Activated naive CD4-positive, alpha-beta T cell treated with anti-CD3 and anti-CD28 coated beads, Interleukin-2, amount 50 U/mL, for 72 hours (primary cell): ENCODE measurements at regions not wholly inside any gene's neighbourhood (a gene's known extent, or its start where the extent isn't known, plus 50 kb on each side); places are given as distances from the start of the nearest gene placed in this dataset.

Experiments used
- ATAC-seq, 2 donors: fragments of 150-1000 bp; cut with Tn5 transposase; 2 replicates each; pipeline ENCODE4 v1.10.0; 2021; ENCODE audit warnings: mild to moderate bottlenecking in 2 of 2, moderate library complexity in 2 of 2
- DNase-seq, 2 donors: peaks; one replicate each; pipeline ENCODE4 v3.0.0; 2021 to 2022; ENCODE audit warnings: low spot score in 2 of 2
- H3K27ac Mint-ChIP-seq, 2 donors: one replicate each; pipeline ENCODE4 v1.8.0; 2022; ENCODE audit warnings: mild to moderate bottlenecking in 2 of 2, mixed read lengths in 2 of 2
- H3K36me3 Mint-ChIP-seq, 2 donors: one replicate each; pipeline ENCODE4 v1.8.0; 2022; ENCODE audit warnings: mixed read lengths in 2 of 2
- H3K9me3 Mint-ChIP-seq, 2 donors: one replicate each; pipeline ENCODE4 v1.8.0; 2022; ENCODE audit warnings: mixed read lengths in 2 of 2

GRCh38 chr12:127623362-127623761, 643.6 kb upstream of the TMEM132C start:
- DNase-seq: no peak
- Mint-ChIP-seq H3K36me3 (no peaks in the 10 kb centered on the region), H3K27ac (no peak overlapping the region), H3K9me3 (peaks cover 5 to 17% of the 10 kb centered on the region in 2 donors)
- no peak for ATAC-seq

- Mint-ChIP-seq H3K9me3 (peaks cover 5 to 9% of the 10 kb centered on the region in 2 donors), H3K36me3 (no peaks in the 10 kb centered on the region), H3K27ac (no peak overlapping the region)
- DNase-seq: no peak
- no peak for ATAC-seq
Measured at GRCh38 chr12:127625176-127625771, 641.7 kb upstream of the TMEM132C start.

- H3K9me3 Mint-ChIP-seq: peaks cover 0 to 6% of the 10 kb centered on the region in 2 donors
- DNase-seq (no peak), ATAC-seq (no peak)
- H3K36me3 Mint-ChIP-seq: no peaks in the 10 kb centered on the region
- no peak overlapping the region for H3K27ac Mint-ChIP-seq
Measured at GRCh38 chr12:127628645-127629044, 638.3 kb upstream of the TMEM132C start.

DNA sequence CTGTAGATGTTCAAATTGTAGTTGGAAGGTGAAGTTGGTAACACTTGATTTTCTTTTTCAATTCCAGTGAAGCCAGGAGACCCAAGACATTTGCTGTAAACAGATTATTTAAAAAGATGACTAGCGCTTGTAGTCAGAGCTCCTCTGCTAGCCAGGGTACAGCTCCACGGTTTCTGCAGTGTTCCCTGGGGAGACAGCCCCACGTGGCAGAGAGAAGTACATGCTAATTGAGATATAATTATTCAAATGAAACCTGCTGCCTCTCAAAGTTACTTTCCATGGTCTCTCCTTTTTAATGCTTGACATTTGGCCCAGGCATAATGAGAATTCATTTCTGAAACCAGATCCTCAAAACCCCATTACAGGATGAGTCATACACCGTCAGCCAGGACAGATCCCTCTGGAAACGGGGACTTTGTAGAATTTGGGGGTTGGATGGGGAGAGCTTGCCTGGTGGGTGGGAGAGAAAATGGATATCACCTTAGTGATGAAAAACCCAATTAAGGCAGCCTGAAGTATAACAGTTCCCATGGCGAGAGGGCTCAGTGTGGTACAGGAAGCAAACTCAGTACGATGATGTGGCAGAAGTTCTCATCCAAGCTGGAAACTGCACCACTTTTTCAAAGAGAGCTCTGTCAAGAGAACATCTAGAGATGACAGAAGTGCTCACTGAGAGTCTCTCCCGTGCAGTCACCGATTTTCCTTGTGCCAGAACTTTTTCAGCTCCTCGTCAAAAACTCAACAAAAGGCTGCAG, 637.7 kb upstream of the TMEM132C start:
- H3K36me3 Mint-ChIP-seq: no peaks in the 10 kb centered on the region
- H3K9me3 Mint-ChIP-seq: peaks cover 0 to 6% of the 10 kb centered on the region in 2 donors

DNA sequence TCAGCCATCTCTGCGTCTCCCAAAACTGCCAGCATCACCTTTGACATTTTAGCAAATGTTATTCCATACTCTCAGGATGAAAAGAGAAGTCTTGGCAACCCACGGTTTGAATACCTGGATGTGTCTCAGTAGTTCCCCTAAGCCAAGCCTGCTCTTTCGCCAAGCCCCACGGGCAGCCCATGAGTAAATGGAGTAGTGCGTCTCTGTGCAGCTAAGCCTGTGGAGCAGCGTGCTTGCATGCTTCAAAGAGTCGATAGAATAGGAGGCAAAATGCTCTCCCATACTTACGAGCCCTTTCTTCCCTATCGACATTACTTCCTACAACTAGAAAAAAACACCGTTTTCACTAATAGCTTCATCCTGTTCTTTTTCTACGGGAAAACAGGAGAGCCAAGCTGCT, 634.5 kb upstream of the TMEM132C start:
- H3K27ac Mint-ChIP-seq: no peak overlapping the region

More for the DNA sequence above, 637.7 kb upstream of the TMEM132C start:
- DNase-seq: no peak
- no peak for ATAC-seq
- no peak overlapping the region for H3K27ac Mint-ChIP-seq

DNA sequence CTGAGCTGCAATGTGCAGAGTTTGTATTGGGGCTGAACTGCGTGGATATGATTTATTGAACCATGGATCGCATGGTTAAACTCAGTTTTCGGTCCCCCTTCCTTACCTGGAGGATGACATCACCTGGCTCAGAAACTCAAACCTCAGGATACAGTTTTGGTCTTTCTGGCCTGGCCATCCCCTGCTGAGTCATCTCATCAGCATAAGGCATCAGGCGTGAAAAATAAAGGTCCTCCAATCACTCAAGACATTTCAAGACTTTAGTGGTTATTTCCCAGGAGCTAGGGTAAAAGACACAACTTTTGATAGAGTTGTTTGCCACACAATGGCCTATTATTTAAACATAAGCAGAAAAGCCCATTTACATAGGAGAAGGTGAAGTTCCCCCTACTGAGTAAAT, 631.1 kb upstream of the TMEM132C start:
- no peak for DNase-seq
- H3K9me3 Mint-ChIP-seq: peaks cover 0 to 4% of the 10 kb centered on the region in 2 donors
- no peak overlapping the region for H3K27ac Mint-ChIP-seq
- no peak for ATAC-seq
- peaks cover 0 to 6% of the 10 kb centered on the region in 2 donors for H3K36me3 Mint-ChIP-seq

More for the DNA sequence above, 634.5 kb upstream of the TMEM132C start:
- Mint-ChIP-seq H3K9me3 (peaks cover 0 to 4% of the 10 kb centered on the region in 2 donors), H3K36me3 (peaks cover 0 to 6% of the 10 kb centered on the region in 2 donors)
- no peak for DNase-seq
- ATAC-seq: no peak

- Mint-ChIP-seq H3K27ac (no peak overlapping the region), H3K9me3 (peaks cover 0 to 4% of the 10 kb centered on the region in 2 donors), H3K36me3 (peaks cover 0 to 6% of the 10 kb centered on the region in 2 donors)
- no peak for DNase-seq
- no peak for ATAC-seq
Measured at GRCh38 chr12:127636882-127637281, 630.1 kb upstream of the TMEM132C start.

DNA sequence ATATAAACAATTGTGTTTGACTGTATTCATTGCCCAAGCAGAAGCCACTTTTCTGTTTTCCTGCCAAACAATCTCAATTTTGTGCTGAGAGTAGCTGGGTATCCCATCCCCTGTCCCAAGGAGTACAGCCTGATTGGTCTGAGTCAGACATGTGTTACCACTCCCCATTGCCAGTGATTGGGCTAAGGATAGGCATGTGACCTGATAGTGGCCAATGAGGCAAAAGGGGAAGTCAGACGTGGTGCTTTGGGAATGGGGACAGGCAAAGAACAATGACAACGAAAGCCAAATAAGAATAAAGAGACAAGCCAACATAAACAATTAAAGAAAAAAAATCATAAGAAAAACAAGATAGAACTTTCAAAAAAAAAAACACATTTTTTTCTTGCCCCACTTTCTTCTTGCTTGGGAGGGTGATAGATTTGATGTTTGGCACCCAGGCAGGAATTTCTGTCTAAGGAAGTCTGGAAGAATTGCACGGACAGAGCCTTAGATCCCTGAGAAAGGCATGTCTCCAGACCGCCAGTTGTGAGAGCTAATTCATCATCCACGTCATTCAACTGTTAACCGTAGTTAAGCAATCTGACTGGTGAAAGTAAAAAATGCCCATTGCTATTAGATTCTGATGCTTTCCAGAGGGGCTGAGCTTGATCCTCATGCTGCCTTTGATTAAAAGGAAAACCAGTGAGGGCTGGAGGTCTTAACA, 626.6 kb upstream of the TMEM132C start:
- Mint-ChIP-seq H3K9me3 (peaks cover 4 to 9% of the 10 kb centered on the region in 2 donors), H3K36me3 (no peaks in the 10 kb centered on the region), H3K27ac (peak overlapping the region in 1 of 2 donors; percentile 45)
- DNase-seq: no peak
- ATAC-seq: no peak

DNA sequence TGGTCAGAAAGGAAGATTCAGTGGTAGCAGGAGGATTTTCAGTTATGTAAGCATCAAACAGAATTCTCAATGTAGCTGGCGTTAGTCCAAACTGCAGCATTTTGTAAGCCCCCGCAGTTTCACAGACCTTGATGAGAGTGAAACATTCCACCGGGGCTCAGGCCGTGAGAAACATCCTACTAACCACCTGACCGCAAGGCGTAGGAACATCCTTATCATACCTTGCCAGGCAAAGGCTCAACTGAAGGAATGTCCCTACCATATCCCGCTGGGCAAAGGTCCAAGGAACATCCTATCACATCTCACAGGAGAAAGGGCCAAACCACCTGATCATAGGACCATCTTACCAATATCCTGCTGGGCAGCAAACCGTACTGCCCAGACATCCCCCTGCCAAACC, 624.8 kb upstream of the TMEM132C start:
- Mint-ChIP-seq H3K36me3 (no peaks in the 10 kb centered on the region), H3K27ac (no peak overlapping the region), H3K9me3 (peaks cover 4 to 9% of the 10 kb centered on the region in 2 donors)
- DNase-seq: no peak
- ATAC-seq: no peak

DNA sequence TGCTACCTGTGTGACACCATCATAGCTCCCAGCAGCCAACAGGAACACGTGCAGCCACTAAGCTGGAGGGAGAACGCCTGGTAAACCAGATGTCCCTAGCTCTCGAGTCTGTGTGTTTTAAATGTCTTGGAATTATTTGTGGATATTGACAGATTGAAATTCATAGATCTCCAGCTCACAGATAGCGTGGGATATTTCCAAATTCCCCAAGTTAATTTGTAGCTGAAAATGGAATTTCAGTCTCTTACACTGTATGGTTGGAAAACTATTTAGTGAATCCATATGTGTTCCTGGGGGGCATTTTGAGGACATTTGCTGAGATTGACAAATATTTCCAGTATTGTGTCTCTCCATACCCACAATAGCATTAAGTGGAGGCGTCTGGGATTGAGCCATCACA, 618.6 kb upstream of the TMEM132C start:
- H3K27ac Mint-ChIP-seq: no peak overlapping the region
- peaks cover 0 to 4% of the 10 kb centered on the region in 2 donors for H3K36me3 Mint-ChIP-seq
- H3K9me3 Mint-ChIP-seq: peaks cover 18 to 21% of the 10 kb centered on the region in 2 donors
- no peak for ATAC-seq
- DNase-seq: no peak

GRCh38 chr12:127649961-127650360, 617.0 kb upstream of the TMEM132C start:
- Mint-ChIP-seq H3K27ac (no peak overlapping the region), H3K36me3 (peaks cover 0 to 4% of the 10 kb centered on the region in 2 donors), H3K9me3 (peaks cover 14 to 16% of the 10 kb centered on the region in 2 donors)
- DNase-seq (no peak), ATAC-seq (no peak)

GRCh38 chr12:127650626-127651025, 616.3 kb upstream of the TMEM132C start:
- peaks cover 16 to 17% of the 10 kb centered on the region in 2 donors for H3K9me3 Mint-ChIP-seq
- H3K36me3 Mint-ChIP-seq: peaks cover 0 to 4% of the 10 kb centered on the region in 2 donors
- H3K27ac Mint-ChIP-seq: no peak overlapping the region
- no peak for ATAC-seq
- no peak for DNase-seq

GRCh38 chr12:127652281-127652680, 614.7 kb upstream of the TMEM132C start:
- H3K9me3 Mint-ChIP-seq: peaks cover 19% of the 10 kb centered on the region in 2 donors
- H3K36me3 Mint-ChIP-seq: peaks cover 0 to 4% of the 10 kb centered on the region in 2 donors
- H3K27ac Mint-ChIP-seq: no peak overlapping the region
- DNase-seq (no peak), ATAC-seq (no peak)

- Mint-ChIP-seq H3K9me3 (peaks cover 8 to 10% of the 10 kb centered on the region in 2 donors), H3K36me3 (peaks cover 0 to 4% of the 10 kb centered on the region in 2 donors), H3K27ac (no peak overlapping the region)
- DNase-seq: no peak
- ATAC-seq: no peak
Measured at GRCh38 chr12:127654383-127654985, 612.5 kb upstream of the TMEM132C start.

GRCh38 chr12:127655691-127656090, 611.3 kb upstream of the TMEM132C start:
- Mint-ChIP-seq H3K9me3 (peaks cover 8 to 10% of the 10 kb centered on the region in 2 donors), H3K36me3 (peaks cover 0 to 4% of the 10 kb centered on the region in 2 donors), H3K27ac (no peak overlapping the region)
- ATAC-seq (no peak), DNase-seq (no peak)

GRCh38 chr12:127656266-127656665, 610.7 kb upstream of the TMEM132C start:
- Mint-ChIP-seq H3K27ac (no peak overlapping the region), H3K36me3 (peaks cover 0 to 4% of the 10 kb centered on the region in 2 donors), H3K9me3 (peaks cover 5 to 7% of the 10 kb centered on the region in 2 donors)
- ATAC-seq (no peak), DNase-seq (no peak)

DNA sequence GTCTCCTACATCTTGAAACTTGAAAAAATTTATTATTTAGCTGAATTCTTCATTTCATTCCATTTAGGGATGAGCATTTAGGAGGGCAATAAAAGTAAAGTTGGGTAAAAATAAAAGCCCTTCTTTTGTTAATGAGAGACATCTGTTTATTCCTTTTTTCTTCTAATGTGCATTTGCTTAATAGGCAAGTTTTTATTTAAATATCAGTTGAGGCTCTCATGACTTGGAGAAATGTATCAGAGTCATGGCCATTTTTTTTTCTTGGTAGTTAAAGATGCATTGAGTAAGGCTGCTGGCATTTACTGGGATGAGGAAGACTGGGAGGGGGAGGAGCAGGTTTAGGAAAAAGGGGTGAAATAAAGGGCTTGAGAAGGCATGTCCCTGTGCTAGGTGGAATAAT, 609.9 kb upstream of the TMEM132C start:
- no peak overlapping the region for H3K27ac Mint-ChIP-seq
- peaks cover 0 to 3% of the 10 kb centered on the region in 2 donors for H3K36me3 Mint-ChIP-seq
- H3K9me3 Mint-ChIP-seq: peaks cover 4 to 6% of the 10 kb centered on the region in 2 donors

More for the DNA sequence above, 609.9 kb upstream of the TMEM132C start:
- no peak for DNase-seq
- ATAC-seq: no peak
